Karpas-422 (cell line): ENCODE measurements at regions not wholly inside any gene's neighbourhood (a gene's known extent, or its start where the extent isn't known, plus 50 kb on each side); places are given as distances from the start of the nearest gene placed in this dataset.
A peak's percentile ranks its signal among the peaks of the same experiment; 100 is the strongest.

Source experiments
- DNase-seq: peaks from one replicate; pipeline ENCODE4 v3.0.0-alpha.2; 2015
- H2AFZ ChIP-seq: fragments of 200-600 bp; sonication (generic); 2 replicates; pipeline ENCODE4 v1.6.1; 2014; ENCODE audit warnings: antibody characterized with exemption, low read length, mixed read lengths
- H3K27ac ChIP-seq: fragments of 200-600 bp; sonication (generic); 2 replicates; pipeline ENCODE4 v1.5.1; 2014; ENCODE audit warnings: mild to moderate bottlenecking, low read length, moderate library complexity
- H3K27me3 ChIP-seq: fragments of 200-600 bp; sonication (generic); 2 replicates; pipeline ENCODE4 v1.6.1; 2014; ENCODE audit warnings: low read length, mixed read lengths
- H3K36me3 ChIP-seq: fragments of 200-600 bp; sonication (generic); 2 replicates; pipeline ENCODE4 v1.6.1; 2014; ENCODE audit warnings: low read length, mixed read lengths; ENCODE audit not compliant: insufficient read depth
- H3K4me1 ChIP-seq: fragments of 200-600 bp; sonication (generic); 2 replicates; pipeline ENCODE4 v1.6.1; 2014; ENCODE audit warnings: mild to moderate bottlenecking, low read length, mixed read lengths
- H3K4me2 ChIP-seq: fragments of 200-600 bp; sonication (generic); 2 replicates; pipeline ENCODE4 v1.6.1; 2014; ENCODE audit warnings: low read length, low read depth, mild to moderate bottlenecking; ENCODE audit not compliant: poor library complexity, severe bottlenecking
- H3K4me3 ChIP-seq: fragments of 200-600 bp; sonication (generic); 2 replicates; pipeline ENCODE4 v1.5.1; 2014; ENCODE audit warnings: mild to moderate bottlenecking, antibody characterized with exemption, low read length, mixed read lengths
- H3K79me2 ChIP-seq: fragments of 200-600 bp; sonication (generic); 2 replicates; pipeline ENCODE4 v1.6.1; 2014; ENCODE audit warnings: mild to moderate bottlenecking, low read length, mixed read lengths
- H3K9ac ChIP-seq: fragments of 200-600 bp; sonication (generic); 2 replicates; pipeline ENCODE4 v1.6.0; 2014; ENCODE audit warnings: low read length
- H3K9me2 ChIP-seq: fragments of 200-600 bp; sonication (generic), shearing (Covaris generic); replicated peaks from 2 replicates; pipeline ENCODE4 v1.6.0; 2014; ENCODE audit warnings: mild to moderate bottlenecking, low read length, moderate library complexity; ENCODE audit not compliant: insufficient read depth
- H3K9me3 ChIP-seq: fragments of 300-700, 200-600 bp; sonication (generic); 2 replicates; pipeline ENCODE4 v1.6.1; 2014; ENCODE audit warnings: low read length, mixed read lengths
- H4K20me1 ChIP-seq: fragments of 200-600 bp; sonication (generic); 2 replicates; pipeline ENCODE4 v1.6.1; 2014; ENCODE audit warnings: mild to moderate bottlenecking, antibody characterized with exemption, low read length, low read depth; ENCODE audit not compliant: insufficient read depth

GRCh38 chr1:232872738-232873137 is 67.5 kb downstream of the MAP10 start:
- no peaks in the 10 kb centered on the region for H3K36me3 ChIP-seq
- H3K9me3 ChIP-seq = no peaks in the 10 kb centered on the region
- H2AFZ ChIP-seq = no peak overlapping the region
- H3K27ac ChIP-seq = no peak overlapping the region
- DNase-seq = no peak
- no peaks in the 10 kb centered on the region for H3K79me2 ChIP-seq
- H3K4me2 ChIP-seq = peak overlapping the region; percentile 34
- no peak overlapping the region for H3K4me3 ChIP-seq
- H3K9me2 ChIP-seq = no peaks in the 10 kb centered on the region
- H3K27me3 ChIP-seq = no peaks in the 10 kb centered on the region
- no peaks in the 10 kb centered on the region for H4K20me1 ChIP-seq
- no peak overlapping the region for H3K9ac ChIP-seq
- H3K4me1 ChIP-seq = peaks cover 21% of the 10 kb centered on the region

GRCh38 chr1:232873412-232873811 is 68.2 kb downstream of the MAP10 start:
- no peak overlapping the region for H2AFZ ChIP-seq
- H4K20me1 ChIP-seq = no peaks in the 10 kb centered on the region
- H3K9me2 ChIP-seq = no peaks in the 10 kb centered on the region
- peaks cover 21% of the 10 kb centered on the region for H3K4me1 ChIP-seq
- peak; percentile 66 for DNase-seq
- H3K36me3 ChIP-seq = no peaks in the 10 kb centered on the region
- peak overlapping the region; percentile 34 for H3K4me2 ChIP-seq
- no peaks in the 10 kb centered on the region for H3K9me3 ChIP-seq
- H3K9ac ChIP-seq = no peak overlapping the region
- H3K27ac ChIP-seq = no peak overlapping the region
- H3K79me2 ChIP-seq = no peaks in the 10 kb centered on the region
- no peaks in the 10 kb centered on the region for H3K27me3 ChIP-seq
- H3K4me3 ChIP-seq = 0 out of 2 replicates have a peak overlapping the region, but pooled peaks have one; percentile 23

GRCh38 chr1:232873931-232874330 is 68.7 kb downstream of the MAP10 start:
- Histone ChIP-seq H2AFZ (no peak overlapping the region), H3K9ac (no peak overlapping the region), H4K20me1 (no peaks in the 10 kb centered on the region), H3K27ac (no peak overlapping the region), H3K79me2 (no peaks in the 10 kb centered on the region), H3K4me2 (peak overlapping the region; percentile 34), H3K4me3 (no peak overlapping the region), H3K9me3 (no peaks in the 10 kb centered on the region), H3K9me2 (no peaks in the 10 kb centered on the region), H3K36me3 (no peaks in the 10 kb centered on the region), H3K27me3 (no peaks in the 10 kb centered on the region), H3K4me1 (peaks cover 21% of the 10 kb centered on the region)
- no peak for DNase-seq

- H3K4me2 ChIP-seq = no peak overlapping the region
- no peaks in the 10 kb centered on the region for H3K9me2 ChIP-seq
- H4K20me1 ChIP-seq = no peaks in the 10 kb centered on the region
- no peaks in the 10 kb centered on the region for H3K9me3 ChIP-seq
- H3K36me3 ChIP-seq = no peaks in the 10 kb centered on the region
- no peak overlapping the region for H3K9ac ChIP-seq
- no peak overlapping the region for H2AFZ ChIP-seq
- peaks cover 21% of the 10 kb centered on the region for H3K4me1 ChIP-seq
- no peak for DNase-seq
- no peaks in the 10 kb centered on the region for H3K27me3 ChIP-seq
- H3K27ac ChIP-seq = no peak overlapping the region
- no peak overlapping the region for H3K4me3 ChIP-seq
- H3K79me2 ChIP-seq = no peaks in the 10 kb centered on the region
Measured at GRCh38 chr1:232875536-232875935, 70.3 kb downstream of the MAP10 start.

- no peak for DNase-seq
Measured at GRCh38 chr1:232876506-232877364, 71.5 kb downstream of the MAP10 start.

GRCh38 chr1:232877365-232878028 is 72.3 kb downstream of the MAP10 start:
- Histone ChIP-seq H3K27me3 (no peaks in the 10 kb centered on the region), H3K4me2 (no peak overlapping the region), H2AFZ (no peak overlapping the region), H3K79me2 (no peaks in the 10 kb centered on the region), H4K20me1 (no peaks in the 10 kb centered on the region), H3K4me1 (peaks cover 21% of the 10 kb centered on the region), H3K27ac (no peak overlapping the region), H3K9me3 (no peaks in the 10 kb centered on the region), H3K4me3 (no peak overlapping the region), H3K36me3 (no peaks in the 10 kb centered on the region), H3K9me2 (no peaks in the 10 kb centered on the region), H3K9ac (no peak overlapping the region)
- peak; percentile 54 for DNase-seq

More at GRCh38 chr1:232876506-232877364, 71.5 kb downstream of the MAP10 start:
- Histone ChIP-seq H3K27me3 (no peaks in the 10 kb centered on the region), H3K36me3 (no peaks in the 10 kb centered on the region), H3K4me2 (no peak overlapping the region), H3K4me1 (peaks cover 21% of the 10 kb centered on the region), H3K79me2 (no peaks in the 10 kb centered on the region), H4K20me1 (no peaks in the 10 kb centered on the region), H3K9me3 (no peaks in the 10 kb centered on the region), H2AFZ (no peak overlapping the region), H3K9me2 (no peaks in the 10 kb centered on the region), H3K4me3 (no peak overlapping the region), H3K9ac (no peak overlapping the region), H3K27ac (no peak overlapping the region)

GRCh38 chr1:232878086-232878485 is 72.3 kb upstream of the NTPCR start:
- no peaks in the 10 kb centered on the region for H3K27me3 ChIP-seq
- H3K79me2 ChIP-seq = no peaks in the 10 kb centered on the region
- no peak overlapping the region for H3K4me3 ChIP-seq
- no peak overlapping the region for H2AFZ ChIP-seq
- no peak overlapping the region for H3K27ac ChIP-seq
- DNase-seq = no peak
- H3K36me3 ChIP-seq = no peaks in the 10 kb centered on the region
- H3K4me1 ChIP-seq = peaks cover 16% of the 10 kb centered on the region
- no peak overlapping the region for H3K9ac ChIP-seq
- H3K9me2 ChIP-seq = no peaks in the 10 kb centered on the region
- H3K9me3 ChIP-seq = no peaks in the 10 kb centered on the region
- H3K4me2 ChIP-seq = no peak overlapping the region
- H4K20me1 ChIP-seq = no peaks in the 10 kb centered on the region

- Histone ChIP-seq H3K4me1 (peaks cover 5% of the 10 kb centered on the region), H3K27ac (no peak overlapping the region), H2AFZ (no peak overlapping the region), H3K4me3 (no peak overlapping the region), H3K36me3 (no peaks in the 10 kb centered on the region), H3K4me2 (no peak overlapping the region), H3K79me2 (no peaks in the 10 kb centered on the region), H3K27me3 (no peaks in the 10 kb centered on the region), H3K9me3 (no peaks in the 10 kb centered on the region), H4K20me1 (no peaks in the 10 kb centered on the region), H3K9me2 (no peaks in the 10 kb centered on the region), H3K9ac (no peak overlapping the region)
- peak; percentile 57 for DNase-seq
Measured at GRCh38 chr1:232880354-232880753, 70.1 kb upstream of the NTPCR start.
